SK-N-MC (cell line): ENCODE measurements at regions not wholly inside any gene's neighbourhood (a gene's known extent, or its start where the extent isn't known, plus 50 kb on each side); places are given as distances from the start of the nearest gene placed in this dataset.

ENCODE experiments used
- DNase-seq: peaks from one replicate; pipeline ENCODE4 v3.0.0-alpha.2; 2011; ENCODE audit warnings: low read depth, low spot score
- H3K27ac ChIP-seq: fragments of 200-600 bp; sonication (generic); 2 replicates; pipeline ENCODE4 v1.5.1; 2016; ENCODE audit warnings: mixed run types
- H3K36me3 ChIP-seq: fragments of 200-600 bp; sonication (generic); 2 replicates; pipeline ENCODE4 v1.6.1; 2017; ENCODE audit warnings: antibody characterized with exemption, low read length, mixed read lengths; ENCODE audit not compliant: insufficient read depth
- H3K4me3 ChIP-seq: fragments of 200-600 bp; sonication (generic); 2 replicates; pipeline ENCODE4 v1.5.1; 2016
- H3K9ac ChIP-seq: fragments of 200-600 bp; sonication (generic); 2 replicates; pipeline ENCODE4 v1.8.0; 2017; ENCODE audit warnings: mixed run types, mixed read lengths; ENCODE audit not compliant: insufficient read length
- H3K9me3 ChIP-seq: fragments of 200-600 bp; sonication (generic); 2 replicates; pipeline ENCODE4 v1.6.1; 2017; ENCODE audit warnings: low read depth, mild to moderate bottlenecking, antibody characterized with exemption, low read length, moderate library complexity, mixed read lengths
- EZH2 ChIP-seq: fragments of 200-600 bp; sonication (generic); IDR thresholded peaks from one replicate; pipeline ENCODE4 v1.6.1; 2017; ENCODE audit warnings: antibody characterized with exemption
- FOXP2 ChIP-seq: optimal IDR thresholded peaks from 2 replicates; pipeline ENCODE3; 2011; ENCODE audit warnings: mild to moderate bottlenecking, moderate library complexity; ENCODE audit not compliant: insufficient read depth; ENCODE audit errors: extremely low read length, control extremely low read depth
- POLR2AphosphoS5 ChIP-seq: IDR thresholded peaks from 2 replicates; pipeline ENCODE4 v1.6.1; 2012; ENCODE audit warnings: mild to moderate bottlenecking, low read depth, low read length, borderline replicate concordance

DNA sequence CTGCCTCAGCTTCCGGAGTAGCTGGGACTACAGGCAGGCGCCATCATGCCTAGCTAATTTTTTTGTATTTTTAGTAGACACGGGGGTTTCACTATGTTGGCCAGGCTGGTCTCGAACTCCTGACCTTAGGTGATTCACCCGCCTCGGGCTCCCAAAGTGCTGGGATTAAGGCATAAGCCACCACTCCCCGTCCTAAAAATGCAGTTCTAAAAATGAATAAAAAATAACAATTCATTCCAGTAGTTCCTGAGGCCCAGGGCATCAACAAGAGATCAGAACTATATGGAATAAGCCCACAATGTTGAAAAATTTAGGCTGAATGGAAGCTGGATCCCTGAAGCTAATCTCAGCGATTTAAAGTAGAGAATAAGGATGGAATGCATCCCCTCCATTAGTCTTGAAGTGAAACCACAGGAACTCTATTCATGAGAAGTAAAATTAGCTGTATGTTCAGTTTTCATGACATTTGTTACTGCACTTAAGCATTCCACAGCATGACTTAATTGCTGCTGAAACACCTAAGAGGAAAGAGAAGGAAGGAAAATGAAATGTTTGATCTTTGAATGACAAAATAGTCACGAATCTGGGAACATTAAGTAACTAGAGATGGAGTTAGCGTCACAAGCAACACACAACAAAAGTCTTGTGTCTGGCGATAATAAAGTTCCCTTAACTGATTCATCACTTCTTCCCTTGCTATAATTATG lies 80.4 kb upstream of the RIPOR2 start:
- no peaks in the 10 kb centered on the region for H3K36me3 ChIP-seq
- no peaks in the 10 kb centered on the region for H3K9me3 ChIP-seq
- TF ChIP-seq FOXP2 (no peak), POLR2AphosphoS5 (no peak), EZH2 (no peak)
- no peak for DNase-seq
- H3K4me3 ChIP-seq = no peak overlapping the region
- no peak overlapping the region for H3K27ac ChIP-seq
- no peak overlapping the region for H3K9ac ChIP-seq

DNA sequence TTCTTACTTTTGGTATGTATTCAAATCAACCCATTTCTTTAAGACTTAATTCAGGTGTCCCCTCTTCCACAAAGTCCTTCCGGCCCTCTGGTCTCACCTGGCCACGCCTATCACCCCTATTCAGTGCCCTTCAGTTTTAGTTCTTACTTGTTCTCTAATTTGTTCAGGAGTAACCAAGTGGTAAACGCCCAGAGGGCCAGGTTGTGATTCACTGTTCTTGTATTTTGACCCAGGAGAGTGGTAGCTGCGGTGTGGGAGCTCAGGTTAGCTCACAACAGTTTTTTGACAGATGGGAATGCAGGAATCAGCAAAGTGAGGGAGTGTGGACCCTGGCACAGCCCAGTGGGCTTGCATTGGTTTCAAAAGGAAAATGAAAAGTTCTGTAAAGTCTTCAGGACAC lies 81.7 kb upstream of the RIPOR2 start:
- H3K27ac ChIP-seq = no peak overlapping the region
- no peak for DNase-seq
- no peak for TF ChIP-seq FOXP2
- TF ChIP-seq POLR2AphosphoS5 = no peak
- no peak for TF ChIP-seq EZH2
- H3K36me3 ChIP-seq = no peaks in the 10 kb centered on the region
- no peak overlapping the region for H3K4me3 ChIP-seq
- no peak overlapping the region for H3K9ac ChIP-seq
- no peaks in the 10 kb centered on the region for H3K9me3 ChIP-seq

DNA sequence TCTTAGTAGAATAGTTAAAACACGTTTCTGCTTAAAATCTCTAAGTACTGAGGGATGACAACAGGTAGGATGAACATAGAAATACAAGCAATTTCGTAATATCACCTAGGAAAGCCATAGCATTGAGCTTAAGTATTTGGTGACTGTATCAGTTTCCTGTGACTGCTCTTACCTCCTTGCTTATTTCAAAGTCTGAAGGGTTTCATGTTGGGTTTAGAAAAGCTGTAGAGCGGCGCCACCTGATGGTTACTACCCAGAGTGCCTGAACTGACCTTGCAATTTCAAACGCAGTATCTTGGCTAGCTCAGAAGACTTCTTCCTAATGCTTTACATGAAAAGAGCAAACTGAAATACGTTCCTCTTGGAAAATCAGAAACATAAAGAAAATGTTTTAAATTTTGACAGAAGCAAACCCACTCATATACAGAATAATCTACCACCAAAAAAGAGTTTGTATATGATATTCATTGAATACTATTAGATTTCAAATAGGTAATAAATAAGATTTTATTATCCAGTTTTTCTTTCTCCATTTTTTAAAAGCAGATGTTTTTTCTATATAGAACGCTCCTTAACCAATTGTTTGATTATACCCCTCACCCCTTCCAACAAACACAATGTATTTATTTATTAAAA lies 82.3 kb upstream of the RIPOR2 start:
- Histone ChIP-seq H3K27ac (no peak overlapping the region), H3K4me3 (no peak overlapping the region)

DNA sequence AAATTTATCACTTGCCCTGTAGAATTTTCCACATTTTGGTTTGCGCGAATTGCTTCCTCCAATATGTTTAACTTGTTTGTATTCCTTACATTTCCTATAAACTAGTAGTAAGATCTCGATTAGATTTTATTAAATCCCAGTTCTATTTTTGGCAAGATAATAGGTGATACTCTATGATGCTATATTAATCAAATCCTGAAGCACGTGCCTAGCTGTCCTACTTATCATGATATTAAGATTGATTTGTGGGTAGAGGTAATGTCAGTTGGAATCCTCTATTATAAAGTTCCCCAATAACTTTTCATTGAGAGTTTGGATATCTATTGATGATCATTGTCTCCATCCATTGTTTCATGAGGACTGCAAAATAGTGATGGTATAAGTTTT lies 82.8 kb upstream of the RIPOR2 start:
- DNase-seq = no peak
- H3K9ac ChIP-seq = no peak overlapping the region
- H3K36me3 ChIP-seq = no peaks in the 10 kb centered on the region
- no peak overlapping the region for H3K27ac ChIP-seq
- H3K4me3 ChIP-seq = no peak overlapping the region
- no peaks in the 10 kb centered on the region for H3K9me3 ChIP-seq
- no peak for TF ChIP-seq POLR2AphosphoS5
- TF ChIP-seq EZH2 = no peak
- no peak for TF ChIP-seq FOXP2

More for the DNA sequence above, 82.3 kb upstream of the RIPOR2 start:
- Histone ChIP-seq H3K9me3 (no peaks in the 10 kb centered on the region), H3K9ac (no peak overlapping the region), H3K36me3 (no peaks in the 10 kb centered on the region)
- peak; percentile 58 for DNase-seq
- TF ChIP-seq FOXP2 (no peak), POLR2AphosphoS5 (no peak), EZH2 (no peak)

DNA sequence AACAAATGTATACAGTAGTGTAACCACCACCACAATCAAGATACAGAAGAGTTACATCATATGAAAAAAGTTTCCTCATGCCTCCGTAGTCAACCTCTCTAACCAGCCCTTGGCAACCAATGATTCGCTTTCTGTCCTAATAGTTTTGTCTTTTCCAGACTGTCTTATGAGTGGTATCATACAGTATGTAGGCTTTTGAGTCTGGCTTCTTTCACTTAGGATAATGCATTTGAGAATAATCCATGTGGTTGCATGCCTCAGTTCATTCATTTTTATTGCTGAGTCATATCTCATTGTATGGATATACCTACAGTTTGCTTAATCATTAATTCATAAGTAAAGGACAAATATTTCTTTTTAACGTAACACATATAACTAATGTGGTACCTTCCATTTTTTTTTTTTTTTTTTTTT lies 86.4 kb upstream of the RIPOR2 start:
- no peak for DNase-seq
- TF ChIP-seq FOXP2 (no peak), EZH2 (no peak), POLR2AphosphoS5 (no peak)
- no peak overlapping the region for H3K27ac ChIP-seq

DNA sequence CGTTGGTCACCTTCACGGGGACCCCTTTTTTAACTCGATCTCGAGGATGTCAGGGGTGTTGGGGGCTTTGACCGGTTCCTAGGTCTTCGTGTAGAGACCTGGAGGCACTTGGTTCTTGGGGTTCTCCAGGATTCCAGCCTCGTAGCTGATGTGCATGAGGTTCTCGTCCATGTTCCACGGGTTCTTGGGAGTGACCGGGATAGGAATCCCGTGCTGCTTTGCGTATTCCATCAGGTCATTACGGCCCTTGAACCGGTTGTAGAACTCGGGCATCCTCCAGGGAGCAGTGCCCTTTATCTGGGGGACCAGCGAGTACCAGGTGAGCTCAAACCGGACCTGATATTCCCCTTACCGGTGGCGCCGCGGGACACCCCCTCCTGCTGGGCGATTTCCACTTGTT lies 88.0 kb upstream of the RIPOR2 start:
- Histone ChIP-seq H3K9me3 (no peaks in the 10 kb centered on the region), H3K36me3 (no peaks in the 10 kb centered on the region)

More for the DNA sequence above, 86.4 kb upstream of the RIPOR2 start:
- no peak overlapping the region for H3K9ac ChIP-seq
- no peaks in the 10 kb centered on the region for H3K36me3 ChIP-seq
- H3K4me3 ChIP-seq = no peak overlapping the region
- no peaks in the 10 kb centered on the region for H3K9me3 ChIP-seq

DNA sequence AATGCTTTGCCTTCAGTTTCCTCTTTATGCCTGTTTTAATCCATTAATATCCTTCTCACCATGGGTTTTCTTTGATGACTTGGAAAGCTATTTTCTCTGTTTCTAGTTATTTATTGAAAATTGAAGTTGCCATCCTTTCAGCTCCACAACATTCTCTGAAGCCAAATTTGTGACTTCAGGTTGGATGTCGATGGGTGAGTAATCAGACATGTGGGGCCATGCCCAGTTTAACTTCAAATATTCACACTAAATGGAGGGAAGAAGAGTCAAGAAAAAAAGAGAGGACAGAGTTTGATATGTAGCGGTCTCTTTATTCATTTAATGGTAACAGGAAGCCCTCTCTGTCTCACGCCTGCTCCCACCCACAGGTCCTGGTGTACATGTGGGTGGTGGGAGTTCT lies 89.1 kb upstream of the RIPOR2 start:
- H3K4me3 ChIP-seq = no peak overlapping the region
- no peaks in the 10 kb centered on the region for H3K36me3 ChIP-seq
- DNase-seq = no peak
- H3K9ac ChIP-seq = no peak overlapping the region
- no peaks in the 10 kb centered on the region for H3K9me3 ChIP-seq
- no peak for TF ChIP-seq POLR2AphosphoS5
- no peak for TF ChIP-seq EZH2
- TF ChIP-seq FOXP2 = no peak
- H3K27ac ChIP-seq = no peak overlapping the region

More for the DNA sequence above, 88.0 kb upstream of the RIPOR2 start:
- Histone ChIP-seq H3K4me3 (no peak overlapping the region), H3K27ac (no peak overlapping the region), H3K9ac (no peak overlapping the region)
- no peak for TF ChIP-seq FOXP2
- no peak for DNase-seq

DNA sequence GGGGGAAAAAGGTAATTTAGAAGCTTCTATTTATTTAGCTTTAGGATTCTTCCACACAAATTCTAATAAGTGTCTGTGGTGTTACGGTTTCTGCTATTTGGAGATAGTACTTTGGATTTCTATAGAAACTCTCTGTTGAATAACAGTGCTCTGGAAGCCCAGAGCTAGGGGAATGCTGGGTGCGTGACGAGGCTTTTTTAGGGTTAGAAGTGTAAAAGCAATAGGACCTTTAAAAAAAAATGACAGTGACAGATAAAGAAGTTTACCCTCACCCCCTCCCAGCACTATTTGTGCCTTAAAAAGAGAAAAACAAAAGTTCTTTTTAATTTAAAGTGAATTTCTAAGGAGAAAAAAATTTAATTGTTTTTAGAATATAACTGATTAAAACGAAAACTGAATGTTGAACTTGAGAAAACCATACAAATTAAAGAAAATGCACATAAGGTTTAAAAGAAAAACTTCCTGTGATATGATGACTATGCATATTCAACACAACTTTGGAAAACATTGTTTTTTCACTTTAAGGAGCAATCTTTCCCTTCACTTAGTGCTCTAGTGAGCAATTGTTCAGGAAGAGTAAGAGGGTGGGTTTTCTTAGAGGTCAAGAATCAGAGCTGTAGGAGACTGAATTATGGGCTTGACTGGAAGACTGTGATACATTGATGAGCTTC lies 89.6 kb upstream of the RIPOR2 start:
- Histone ChIP-seq H3K9me3 (no peaks in the 10 kb centered on the region), H3K27ac (no peak overlapping the region), H3K36me3 (no peaks in the 10 kb centered on the region), H3K9ac (peak overlapping the region; percentile 38), H3K4me3 (no peak overlapping the region)
- TF ChIP-seq EZH2 = no peak
- DNase-seq = no peak
